Osteocyte (in vitro differentiated cells): ENCODE measurements at regions not wholly inside any gene's neighbourhood (a gene's known extent, or its start where the extent isn't known, plus 50 kb on each side); places are given as distances from the start of the nearest gene placed in this dataset.
A peak's percentile ranks its signal among the peaks of the same experiment; 100 is the strongest.

ENCODE experiments used
- DNase-seq: peaks from one replicate; pipeline ENCODE4 v3.0.0; 2021; ENCODE audit warnings: mixed read lengths; ENCODE audit not compliant: unreplicated experiment; ENCODE audit errors: extremely low spot score
- H3K27ac Mint-ChIP-seq: one replicate; pipeline ENCODE4 v1.8.0; 2021; ENCODE audit warnings: mild to moderate bottlenecking, mixed read lengths; ENCODE audit not compliant: unreplicated experiment
- H3K27me3 Mint-ChIP-seq: one replicate; pipeline ENCODE4 v1.8.0; 2021; ENCODE audit warnings: mixed read lengths; ENCODE audit not compliant: unreplicated experiment
- H3K36me3 Mint-ChIP-seq: one replicate; pipeline ENCODE4 v1.8.0; 2021; ENCODE audit warnings: mixed read lengths; ENCODE audit not compliant: unreplicated experiment
- H3K4me1 Mint-ChIP-seq: one replicate; pipeline ENCODE4 v1.8.0; 2021; ENCODE audit warnings: mixed read lengths; ENCODE audit not compliant: unreplicated experiment
- H3K4me3 Mint-ChIP-seq: one replicate; pipeline ENCODE4 v1.8.0; 2021; ENCODE audit warnings: mild to moderate bottlenecking, moderate library complexity, mixed read lengths; ENCODE audit not compliant: unreplicated experiment
- H3K9me3 Mint-ChIP-seq: one replicate; pipeline ENCODE4 v1.8.0; 2021; ENCODE audit warnings: mixed read lengths; ENCODE audit not compliant: unreplicated experiment
- CTCF ChIP-seq: fragments of 200-600 bp; sonication (generic); IDR thresholded peaks from 2 replicates; pipeline ENCODE4 v1.5.0; 2021; ENCODE audit warnings: antibody characterized with exemption, mild to moderate bottlenecking, moderate library complexity

GRCh38 chr3:94525043-94525442 is 462.2 kb downstream of the NSUN3 start:
- DNase-seq, result no peak
- H3K27ac Mint-ChIP-seq, result no peak overlapping the region
- no peaks in the 10 kb centered on the region for H3K36me3 Mint-ChIP-seq
- H3K9me3 Mint-ChIP-seq, result no peaks in the 10 kb centered on the region
- peak; percentile 20 for TF ChIP-seq CTCF
- peaks cover 13% of the 10 kb centered on the region for H3K4me1 Mint-ChIP-seq
- H3K27me3 Mint-ChIP-seq, result peaks cover 4% of the 10 kb centered on the region
- no peak overlapping the region for H3K4me3 Mint-ChIP-seq

- Mint-ChIP-seq H3K27me3 (no peaks in the 10 kb centered on the region), H3K4me3 (no peak overlapping the region)
- no peak for TF ChIP-seq CTCF
Measured at GRCh38 chr3:94529816-94530215, 467.0 kb downstream of the NSUN3 start.

GRCh38 chr3:94532951-94533350 is 470.1 kb downstream of the NSUN3 start:
- Mint-ChIP-seq H3K27me3 (no peaks in the 10 kb centered on the region), H3K4me1 (peaks cover 7% of the 10 kb centered on the region), H3K36me3 (no peaks in the 10 kb centered on the region), H3K27ac (no peak overlapping the region), H3K4me3 (no peak overlapping the region), H3K9me3 (no peaks in the 10 kb centered on the region)
- TF ChIP-seq CTCF, result no peak
- DNase-seq, result no peak

More at GRCh38 chr3:94529816-94530215, 467.0 kb downstream of the NSUN3 start:
- Mint-ChIP-seq H3K27ac (no peak overlapping the region), H3K4me1 (peaks cover 5% of the 10 kb centered on the region), H3K36me3 (no peaks in the 10 kb centered on the region), H3K9me3 (no peaks in the 10 kb centered on the region)
- DNase-seq, result no peak

- Mint-ChIP-seq H3K9me3 (peaks cover 16% of the 10 kb centered on the region), H3K4me1 (peaks cover 32% of the 10 kb centered on the region), H3K4me3 (no peak overlapping the region), H3K27ac (no peak overlapping the region), H3K36me3 (no peaks in the 10 kb centered on the region), H3K27me3 (no peaks in the 10 kb centered on the region)
- DNase-seq, result no peak
- TF ChIP-seq CTCF, result no peak
Measured at GRCh38 chr3:94539937-94540336, 477.1 kb downstream of the NSUN3 start.

GRCh38 chr3:94543161-94543560 is 480.3 kb downstream of the NSUN3 start:
- no peaks in the 10 kb centered on the region for H3K27me3 Mint-ChIP-seq
- H3K9me3 Mint-ChIP-seq, result peaks cover 17% of the 10 kb centered on the region
- no peak for TF ChIP-seq CTCF
- no peak for DNase-seq
- H3K4me3 Mint-ChIP-seq, result no peak overlapping the region
- H3K27ac Mint-ChIP-seq, result no peak overlapping the region
- no peaks in the 10 kb centered on the region for H3K36me3 Mint-ChIP-seq
- H3K4me1 Mint-ChIP-seq, result peaks cover 36% of the 10 kb centered on the region
